Panc1 (cell line): ENCODE measurements at regions not wholly inside any gene's neighbourhood (a gene's known extent, or its start where the extent isn't known, plus 50 kb on each side); places are given as distances from the start of the nearest gene placed in this dataset.

Experiments
- ATAC-seq: fragments of 200-7000 bp; cut with Tn5 transposase; 2 replicates; pipeline ENCODE4 v1.9.1; 2020; ENCODE audit warnings: mild to moderate bottlenecking, moderate library complexity
- BruUV-seq: library from RNA; stranded (reverse); fragments of 400-500 nt; replicated peaks from 2 replicates; lab custom pipeline; 2021; lab: Mats Ljungman, UMichigan
- CTCF ChIA-PET: fragments of 300-600 bp; sonication (Branson Sonifier 250); formaldehyde crosslinking; loops from one replicate; lab custom pipeline; 2022; ENCODE audit warnings: antibody characterized with exemption; lab: Charles Lee
- POLR2A ChIA-PET: fragments of 300-600 bp; sonication (Branson Sonifier 250); formaldehyde crosslinking; loops from one replicate; lab custom pipeline; 2022; ENCODE audit warnings: antibody characterized with exemption; lab: Charles Lee
- DNase-seq: peaks from one replicate; pipeline ENCODE4 v3.0.0-alpha.2; 2010; ENCODE audit warnings: low read depth, low spot score
- H3K27ac ChIP-seq: 2 replicates; pipeline ENCODE4 v1.5.1; 2011; ENCODE audit warnings: mild to moderate bottlenecking, low read length, inconsistent platforms
- H3K27me3 ChIP-seq: fragments of 200-500 bp; sonication (Bioruptor generic); 2 replicates; pipeline ENCODE4 v1.6.0; 2014; ENCODE audit warnings: low read length, inconsistent platforms; ENCODE audit not compliant: control insufficient read depth, insufficient read depth
- H3K36me3 ChIP-seq: fragments of 200-500 bp; sonication (Bioruptor generic); 2 replicates; pipeline ENCODE4 v1.5.1; 2014; ENCODE audit warnings: inconsistent platforms, mild to moderate bottlenecking, low read length, moderate library complexity; ENCODE audit not compliant: control insufficient read depth, insufficient read depth
- H3K4me1 ChIP-seq: 2 replicates; pipeline ENCODE4 v1.5.1; 2011; ENCODE audit warnings: inconsistent platforms, mild to moderate bottlenecking, low read length, moderate library complexity; ENCODE audit not compliant: control insufficient read depth, insufficient read depth
- H3K4me3 ChIP-seq, 2 experiments: 2 replicates each; pipeline ENCODE4 v1.5.1; 2011 to 2012; ENCODE audit warnings: low read depth in 2 of 2, low read length in 2 of 2, mild to moderate bottlenecking in 2 of 2, inconsistent platforms in 1 of 2, moderate library complexity in 1 of 2
- H3K9me3 ChIP-seq: fragments of 200-500 bp; sonication (Bioruptor generic); 2 replicates; pipeline ENCODE4 v1.5.1; 2014; ENCODE audit warnings: low read depth, mild to moderate bottlenecking, inconsistent platforms, low read length, moderate library complexity; ENCODE audit not compliant: control insufficient read depth, insufficient read depth
- CTCF ChIP-seq: fragments of 450-650 bp; IDR thresholded peaks from 2 replicates; pipeline ENCODE4 v1.5.1; 2017; ENCODE audit warnings: mild to moderate bottlenecking
- POLR2AphosphoS5 ChIP-seq: IDR thresholded peaks from 2 replicates; pipeline ENCODE4 v1.6.1; 2012; ENCODE audit warnings: mild to moderate bottlenecking, low read depth, low read length, moderate library complexity
- REST ChIP-seq, 2 experiments: IDR thresholded peaks; 2 replicates each; pipeline ENCODE4 v1.6.1; 2011 to 2012; ENCODE audit warnings: low read depth in 2 of 2, control low read depth in 1 of 2, low read length in 1 of 2, mild to moderate bottlenecking in 1 of 2, moderate library complexity in 1 of 2; ENCODE audit not compliant: insufficient read depth in 1 of 2
- SIN3A ChIP-seq: IDR thresholded peaks from 2 replicates; pipeline ENCODE4 v1.6.1; 2012; ENCODE audit warnings: low read depth, mild to moderate bottlenecking, low read length, moderate library complexity, borderline replicate concordance; ENCODE audit not compliant: insufficient read depth
- TCF7L2 ChIP-seq: IDR thresholded peaks from 2 replicates; pipeline ENCODE4 v1.6.1; 2011; ENCODE audit warnings: mild to moderate bottlenecking, low read depth, low read length, inconsistent platforms
- in situ Hi-C: cut with HindIII; loops from 2 replicates; pipeline ENCODE4 v1.10.0; 2016; ENCODE audit warnings: low sequenced_read_pairs, low pct_unique_long_range_greater_than_20kb
- intact Hi-C: fragments of 100-400 bp; cut with micrococcal nuclease; formaldehyde crosslinking; loops from one replicate; pipeline ENCODE4 v1.10.0; 2022; ENCODE audit not compliant: unreplicated experiment

DNA sequence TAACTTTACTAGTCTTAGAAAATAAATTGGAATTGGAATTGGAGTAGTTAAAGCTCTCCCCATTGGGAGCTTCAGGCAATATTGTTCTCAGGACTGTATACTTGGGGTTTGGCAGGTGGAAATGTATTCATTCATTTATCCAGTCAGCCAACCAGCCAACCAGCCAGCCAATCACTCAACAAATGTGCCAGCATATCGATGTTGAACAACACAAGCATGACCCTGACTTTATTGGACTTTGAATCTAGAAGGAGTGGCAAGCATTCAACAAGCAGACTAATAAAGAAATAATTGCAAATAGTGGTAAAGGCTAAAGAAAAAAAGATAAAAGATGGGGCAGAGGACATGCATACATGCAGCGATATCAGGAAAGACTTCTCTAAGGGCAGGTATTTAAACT is 55.5 kb upstream of the ZC3H11B start:
- ChIA-PET CTCF (no interaction called here), POLR2A (interaction anchor here (0.8 kb wide), 1 partner anchor 30 kb away, joined by 3 read pairs; no protein-coding TSS in a partner anchor)
- no peaks in the 10 kb centered on the region for H3K36me3 ChIP-seq
- no TSS peak for BruUV-seq
- H3K27ac ChIP-seq, result no peak overlapping the region
- no peaks in the 10 kb centered on the region for H3K4me1 ChIP-seq
- no peak for ATAC-seq
- H3K27me3 ChIP-seq, result no peaks in the 10 kb centered on the region; the same call in 1 of the 2 replicates
- TF ChIP-seq POLR2AphosphoS5 (no peak), TCF7L2 (no peak), CTCF (no peak), SIN3A (no peak), REST (IDR thresholded peaks at IDR 0.05; ENCODE audit: insufficient read depth in 1 of 2, low read depth in 2 of 2, low read length in 1 of 2) (no peak)
- in situ Hi-C loops, result no loop called here
- DNase-seq, result no peak
- no peak overlapping the region for H3K4me3 ChIP-seq
- H3K9me3 ChIP-seq, result no peaks in the 10 kb centered on the region
- intact Hi-C loops, result loop anchor here (10.0 kb wide), 1 partner anchor 1184 kb away; no protein-coding TSS in a partner anchor

DNA sequence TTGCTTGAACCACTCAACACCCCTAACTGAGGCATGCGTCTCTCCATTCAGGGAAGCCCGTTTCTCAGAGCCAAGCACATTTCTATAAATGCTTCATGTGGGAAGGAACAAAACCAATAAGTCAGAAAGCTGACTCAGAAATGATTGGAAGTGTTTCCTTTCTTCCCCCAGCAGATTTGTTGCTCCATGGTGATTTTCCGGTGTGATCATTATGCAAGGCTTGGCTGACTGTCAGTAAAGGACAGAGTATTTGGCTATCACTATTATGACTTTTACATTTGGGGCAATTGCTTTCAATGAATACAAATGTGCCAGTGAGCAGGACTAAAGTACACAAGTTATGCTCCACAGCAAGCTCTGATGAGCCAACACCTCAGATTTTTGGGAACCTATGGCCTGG is 53.3 kb upstream of the ZC3H11B start:
- H3K27ac ChIP-seq, result no peak overlapping the region
- no peaks in the 10 kb centered on the region for H3K36me3 ChIP-seq
- no TSS peak for BruUV-seq
- intact Hi-C loops, result loop anchor here (10.0 kb wide), 1 partner anchor 1181 kb away; no protein-coding TSS in a partner anchor
- no peaks in the 10 kb centered on the region for H3K4me1 ChIP-seq
- TF ChIP-seq POLR2AphosphoS5 (no peak), CTCF (no peak), REST (IDR thresholded peaks at IDR 0.05; ENCODE audit: insufficient read depth in 1 of 2, low read depth in 2 of 2, low read length in 1 of 2) (no peak), TCF7L2 (no peak)
- H3K4me3 ChIP-seq, result no peak overlapping the region
- no peaks in the 10 kb centered on the region for H3K9me3 ChIP-seq
- in situ Hi-C loops, result no loop called here
- ATAC-seq (no peak), DNase-seq (no peak)
- CTCF ChIA-PET, result no interaction called here
- no peaks in the 10 kb centered on the region; the same call in 1 of the 2 replicates for H3K27me3 ChIP-seq
- POLR2A ChIA-PET, result no interaction called here
